ENCODE measurements at regions not wholly inside any gene's neighbourhood (a gene's known extent, or its start where the extent isn't known, plus 50 kb on each side); places are given as distances from the start of the nearest gene placed in this dataset.

GRCh38 chr4:35689870-35690269 is 554.4 kb downstream of the ARAP2 start:
- no peak for DNase-seq (ENCODE audit: low read depth in 3 of 3, low spot score in 2 of 3)

DNA sequence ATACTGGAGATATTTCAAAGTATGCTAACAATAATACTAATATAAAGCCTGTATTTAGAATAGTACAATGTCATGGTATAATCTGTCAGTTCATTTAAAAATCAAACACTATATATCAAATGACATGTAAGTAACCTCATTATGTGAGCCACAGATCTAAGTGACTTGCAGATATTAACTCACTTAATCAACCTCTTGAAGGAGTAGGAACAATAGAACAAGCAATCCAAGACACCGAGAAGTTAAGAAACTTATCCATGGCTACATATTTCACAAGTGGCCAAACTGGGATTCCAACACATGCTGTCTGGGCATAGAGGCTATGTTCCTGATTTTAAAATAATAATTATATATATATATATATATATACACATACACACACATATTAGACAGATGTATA is 554.0 kb downstream of the ARAP2 start:
- no peak for DNase-seq (ENCODE audit: low read depth in 3 of 3, low spot score in 2 of 3)

GRCh38 chr4:35695003-35695402 is 549.3 kb downstream of the ARAP2 start:
- no peak for DNase-seq (ENCODE audit: low read depth in 3 of 3, low spot score in 2 of 3)

DNA sequence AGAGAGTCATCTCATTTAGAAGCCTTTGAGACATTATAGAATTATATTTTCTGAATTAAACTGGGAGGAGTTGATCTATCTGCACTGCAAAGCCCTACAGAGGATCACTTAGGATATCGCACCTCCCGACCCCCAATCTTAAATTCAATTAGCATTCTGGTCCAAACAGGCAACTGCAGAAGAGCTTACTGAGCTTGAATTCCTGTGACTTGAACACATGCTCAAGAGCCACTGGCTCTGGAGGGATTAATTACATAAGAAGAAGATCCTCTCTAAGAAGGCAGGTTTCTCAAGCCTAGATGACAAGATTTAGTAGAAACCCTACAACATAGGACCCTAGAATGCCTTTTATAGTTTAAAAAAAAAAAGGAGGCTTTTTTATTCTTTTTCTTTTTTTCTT is 548.9 kb downstream of the ARAP2 start:
- no peak for DNase-seq (ENCODE audit: low read depth in 3 of 3, low spot score in 2 of 3)

- no peak for DNase-seq (ENCODE audit: low read depth in 3 of 3, low spot score in 2 of 3)
Measured at GRCh38 chr4:35697210-35697736, 547.0 kb downstream of the ARAP2 start.

GRCh38 chr4:35700663-35701062 is 543.7 kb downstream of the ARAP2 start:
- DNase-seq (ENCODE audit: low read depth in 3 of 3, low spot score in 2 of 3) = no peak

DNA sequence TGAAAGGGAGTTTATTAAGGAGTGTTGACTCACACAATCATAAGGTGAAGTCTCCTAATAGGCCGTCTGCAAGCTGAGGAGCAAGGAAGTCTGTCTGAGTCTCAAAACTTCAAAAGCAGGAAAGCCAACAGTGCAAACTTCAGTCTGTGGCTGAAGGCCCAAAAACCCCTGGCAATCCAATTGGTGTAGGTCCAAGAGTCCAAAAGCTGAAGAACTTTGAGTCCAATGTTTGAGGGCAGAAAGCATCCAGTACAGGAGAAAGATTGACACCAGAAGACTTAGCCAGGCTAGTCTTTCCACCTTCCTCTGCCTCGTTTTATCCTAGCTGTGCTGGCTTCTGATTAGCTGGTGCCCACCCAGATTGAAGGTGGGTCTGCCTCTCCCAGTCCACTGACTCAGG is 535.2 kb downstream of the ARAP2 start:
- DNase-seq (ENCODE audit: low read depth in 3 of 3, low spot score in 2 of 3) = no peak

DNA sequence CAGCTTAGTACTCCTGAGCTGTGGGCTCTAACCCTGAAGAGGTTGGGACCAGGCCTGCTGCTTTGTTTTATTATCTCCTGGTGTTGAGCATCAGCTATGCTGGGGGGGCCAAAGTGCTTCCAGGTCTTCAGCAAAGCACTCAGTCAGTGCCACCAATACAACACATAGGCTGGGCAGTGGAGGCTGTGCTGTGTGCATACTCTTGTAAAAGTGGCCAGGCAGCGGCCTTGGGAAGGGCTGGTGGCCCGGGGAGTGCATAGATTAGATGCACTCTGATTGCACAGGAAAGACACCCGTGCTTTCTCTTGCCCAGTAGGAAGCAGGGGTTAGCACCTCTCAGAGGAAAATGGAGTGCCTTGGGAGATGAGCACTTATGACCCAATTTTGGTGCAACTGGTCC is 534.0 kb downstream of the ARAP2 start:
- DNase-seq (ENCODE audit: low read depth in 3 of 3, low spot score in 2 of 3) = no peak

- no peak for DNase-seq (ENCODE audit: low read depth in 3 of 3, low spot score in 2 of 3)
Measured at GRCh38 chr4:35711127-35711526, 533.2 kb downstream of the ARAP2 start.

DNA sequence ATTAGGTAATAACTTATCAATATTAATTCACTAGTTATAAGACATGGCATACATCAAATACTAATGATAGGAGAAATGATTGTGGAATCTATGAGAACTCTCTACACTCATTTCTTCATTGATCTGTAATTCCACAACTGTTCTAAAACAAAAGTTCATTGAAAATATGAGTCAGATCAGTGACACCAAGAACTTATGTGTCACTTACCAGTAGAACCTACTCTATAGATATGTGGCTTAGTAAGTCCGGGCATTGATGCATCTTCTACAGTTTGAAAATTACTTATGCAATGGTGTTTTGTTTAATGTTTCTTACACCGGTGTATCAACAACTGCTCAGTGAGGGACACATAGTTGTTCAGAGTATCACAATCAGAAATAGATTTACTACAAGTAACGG is 520.3 kb downstream of the ARAP2 start:
- no peak for DNase-seq (ENCODE audit: low read depth in 3 of 3, low spot score in 2 of 3)

- no peak for DNase-seq (ENCODE audit: low read depth in 3 of 3, low spot score in 2 of 3)
Measured at GRCh38 chr4:35725131-35725530, 519.2 kb downstream of the ARAP2 start.

DNA sequence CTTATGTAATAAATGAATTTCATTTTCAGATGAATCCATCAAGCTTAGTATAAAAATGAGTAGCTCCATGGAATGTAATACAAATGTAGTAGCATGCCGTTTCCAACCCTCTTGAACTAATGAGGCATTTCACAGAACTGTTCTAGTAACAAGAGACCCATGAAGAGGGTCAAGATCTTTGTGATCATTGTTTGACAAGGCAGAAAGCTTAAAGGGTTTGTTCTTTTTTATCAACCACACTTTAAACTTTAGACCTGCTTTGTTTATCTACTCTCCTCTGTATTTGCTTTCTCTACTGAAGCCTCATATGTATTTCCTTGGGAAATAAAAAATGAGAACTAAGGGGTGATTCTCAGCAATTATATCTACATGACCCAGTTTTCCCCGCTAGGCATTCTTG is 513.9 kb downstream of the ARAP2 start:
- no peak for DNase-seq (ENCODE audit: low read depth in 3 of 3, low spot score in 2 of 3)

GRCh38 chr4:35734381-35735098 is 509.8 kb downstream of the ARAP2 start:
- DNase-seq (ENCODE audit: low read depth in 3 of 3, low spot score in 2 of 3) = no peak

- no peak for DNase-seq (ENCODE audit: low read depth in 3 of 3, low spot score in 2 of 3)
Measured at GRCh38 chr4:35739308-35739707, 505.0 kb downstream of the ARAP2 start.

DNA sequence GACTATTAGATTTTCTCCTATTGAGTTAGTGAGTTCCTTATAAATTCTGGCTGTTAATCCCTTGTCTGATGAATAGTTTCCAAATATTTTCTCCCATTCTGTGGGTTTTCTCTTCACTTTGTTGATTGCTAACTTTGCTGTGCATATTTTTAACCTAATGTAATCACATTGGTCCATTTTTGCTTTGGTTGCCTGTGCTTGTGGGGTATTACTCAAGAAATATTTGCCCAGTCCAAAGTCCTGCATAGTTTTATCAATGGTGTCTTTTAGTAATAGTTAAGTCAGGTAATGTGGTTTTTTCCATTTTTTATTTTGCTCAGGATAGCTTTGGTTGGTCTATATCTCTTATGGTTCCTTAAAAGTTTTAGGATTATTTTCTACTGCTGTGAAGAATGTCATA is 490.3 kb downstream of the ARAP2 start:
- DNase-seq (ENCODE audit: low read depth in 3 of 3, low spot score in 2 of 3) = no peak

DNA sequence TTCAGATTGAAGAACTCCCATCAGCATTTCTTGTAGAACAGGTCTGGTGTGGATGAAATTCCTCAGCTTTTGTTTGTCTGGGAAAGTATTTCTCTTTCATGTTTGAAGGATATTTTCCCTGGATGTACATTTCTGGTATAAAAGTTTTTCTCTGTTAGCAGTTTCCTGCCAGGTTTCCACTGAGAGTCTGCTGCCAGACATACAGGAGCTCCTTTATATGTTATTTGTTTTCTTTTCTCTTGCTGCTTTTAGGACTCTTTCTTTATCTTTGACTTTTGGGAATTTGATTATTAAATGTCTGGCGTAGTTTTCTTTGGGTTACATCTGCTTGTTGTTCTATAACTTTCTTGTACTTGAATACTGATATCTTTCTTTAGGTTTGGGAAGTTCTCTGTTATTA is 486.5 kb downstream of the ARAP2 start:
- DNase-seq (ENCODE audit: low read depth in 3 of 3, low spot score in 2 of 3) = no peak

- no peak for DNase-seq (ENCODE audit: low read depth in 3 of 3, low spot score in 2 of 3)
Measured at GRCh38 chr4:35760807-35761206, 483.5 kb downstream of the ARAP2 start.

DNA sequence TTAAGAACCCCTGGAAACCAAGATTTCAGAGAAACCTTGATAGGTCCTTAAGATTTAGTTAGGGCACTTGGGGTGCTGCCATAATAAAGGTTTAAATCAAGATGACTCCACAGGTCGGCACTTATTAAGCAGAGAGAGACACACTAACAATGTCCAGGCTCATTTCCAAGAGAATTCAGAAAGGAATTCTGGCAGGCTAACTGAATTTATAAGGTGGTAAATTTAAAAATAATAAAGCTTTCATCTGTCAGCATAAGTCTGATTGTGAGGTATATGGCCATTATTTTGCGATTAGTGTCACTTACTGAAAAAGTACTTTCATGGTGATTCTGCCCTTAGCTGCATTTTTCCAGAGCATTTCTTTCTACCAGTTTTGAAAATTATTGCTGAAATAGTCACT is 472.7 kb downstream of the ARAP2 start:
- DNase-seq (ENCODE audit: low read depth in 3 of 3, low spot score in 2 of 3) = peak in 2 of 3 donors; percentile 10

DNA sequence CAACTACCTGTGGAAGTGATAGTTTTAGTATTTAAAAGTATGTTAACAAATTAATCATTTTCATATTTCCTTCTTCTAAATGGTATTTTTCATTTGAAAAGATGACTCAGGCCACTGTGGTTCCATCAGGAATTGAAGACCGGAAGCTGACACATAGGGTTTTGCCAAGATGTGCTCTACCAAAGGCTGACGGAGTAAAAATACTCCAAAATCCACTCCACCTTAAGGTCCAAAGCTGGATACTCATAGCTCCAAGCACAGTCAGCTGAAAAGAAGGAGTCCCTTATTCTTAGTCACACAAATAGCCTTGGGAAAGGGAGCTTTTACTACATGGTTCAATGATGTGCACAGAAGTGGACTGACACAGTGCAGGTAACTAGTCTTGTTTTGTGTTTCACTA is 472.0 kb downstream of the ARAP2 start:
- DNase-seq (ENCODE audit: low read depth in 3 of 3, low spot score in 2 of 3) = no peak

DNA sequence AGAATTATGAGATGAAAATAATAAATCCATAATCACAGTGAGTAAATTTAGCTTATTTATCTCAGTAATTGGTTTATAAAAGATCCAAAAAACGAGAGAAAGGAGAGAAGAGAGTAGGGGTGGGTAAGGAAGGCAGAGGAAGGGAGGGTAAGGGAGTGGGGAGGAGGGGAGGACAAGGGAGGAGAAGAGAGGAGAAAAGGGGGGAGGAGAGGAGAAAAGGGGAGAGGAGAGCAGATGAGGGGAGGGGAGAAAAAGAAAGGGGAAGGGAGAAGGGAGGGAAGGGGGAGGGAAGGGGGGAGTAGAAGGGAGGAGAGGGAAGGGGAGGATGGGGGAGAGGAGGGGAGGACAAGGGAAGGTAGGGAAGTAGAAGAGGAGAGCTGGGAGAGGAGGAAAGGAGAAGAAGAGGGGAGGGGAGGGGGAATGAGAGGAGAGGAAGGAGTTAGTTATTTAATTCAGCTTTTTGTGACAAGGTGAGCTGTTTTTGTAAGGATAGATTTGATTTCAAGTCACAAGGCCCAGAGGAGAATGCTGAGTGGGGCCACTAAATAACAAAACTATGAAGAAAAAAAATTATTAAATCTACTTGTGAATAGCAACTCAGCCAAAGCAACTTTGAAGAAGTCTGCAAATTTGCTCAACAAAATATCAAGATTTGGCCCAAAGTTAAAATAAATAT is 454.3 kb downstream of the ARAP2 start:
- no peak for DNase-seq (ENCODE audit: low read depth in 3 of 3, low spot score in 2 of 3)

DNA sequence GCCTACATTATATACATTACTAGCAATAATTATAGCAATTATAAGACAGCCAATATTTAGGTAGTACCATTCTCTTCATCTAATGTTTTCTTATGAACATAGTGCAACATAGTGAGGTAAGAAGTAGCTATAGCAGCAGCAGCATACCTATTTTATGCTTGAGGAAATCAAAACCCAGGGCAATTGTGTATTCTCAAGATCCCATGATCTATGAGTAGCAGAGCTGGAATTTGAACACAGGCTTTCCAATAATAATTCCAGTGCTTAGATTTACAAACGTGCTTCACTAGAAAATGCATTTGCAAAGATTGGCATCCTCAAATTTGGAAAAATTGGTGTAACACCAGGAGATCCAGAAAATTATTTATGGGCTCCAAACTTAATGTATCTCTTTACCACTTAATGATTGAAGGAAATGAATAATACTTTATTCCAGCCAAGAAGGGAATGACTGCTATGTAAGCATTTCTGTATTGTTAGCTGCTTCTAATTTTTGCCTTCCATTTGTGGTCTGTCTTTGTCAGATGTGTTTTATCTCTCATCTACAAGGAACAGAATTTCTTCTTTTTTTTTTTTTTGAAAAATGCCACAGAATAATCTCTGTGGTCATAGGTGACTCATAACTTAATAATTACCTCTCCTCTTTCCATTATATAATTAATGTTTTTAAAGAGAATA is 451.1 kb downstream of the ARAP2 start:
- DNase-seq (ENCODE audit: low read depth in 3 of 3, low spot score in 2 of 3) = no peak

- DNase-seq (ENCODE audit: low read depth in 3 of 3, low spot score in 2 of 3) = no peak
Measured at GRCh38 chr4:35793766-35794165, 450.5 kb downstream of the ARAP2 start.

All from right renal cortex interstitium (tissue), 3 donors.